ENCODE measurements at regions not wholly inside any gene's neighbourhood (a gene's known extent, or its start where the extent isn't known, plus 50 kb on each side); places are given as distances from the start of the nearest gene placed in this dataset.

DNA sequence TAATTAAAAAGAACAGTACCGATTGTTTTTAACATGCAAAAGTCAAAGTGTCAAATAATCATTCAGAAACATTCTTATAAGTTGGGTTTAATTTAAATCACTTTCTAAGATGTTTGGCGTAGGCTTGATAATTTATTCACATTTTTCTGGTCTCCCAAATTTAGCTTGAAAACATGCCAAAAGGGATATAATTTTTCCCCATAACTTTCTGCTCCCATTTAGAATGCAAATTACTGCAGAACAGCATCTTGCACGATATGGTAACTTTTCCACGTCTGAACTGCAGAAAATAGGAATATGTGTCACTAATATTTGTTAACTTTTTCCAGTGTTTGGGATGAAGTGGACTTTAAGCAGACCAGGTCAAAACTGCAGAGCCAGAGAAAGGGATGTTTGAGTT is 1592.4 kb upstream of the SEL1L start:
- TF ChIP-seq SIN3A (IDR thresholded peaks at IDR 0.05; ENCODE audit: borderline replicate concordance, insufficient read depth, low read length) (no peak), FOXP2 (optimal IDR thresholded peaks at IDR 0.05; ENCODE audit: borderline replicate concordance, extremely low read depth, extremely low read length, insufficient read depth) (no peak), POLR2AphosphoS5 (IDR thresholded peaks at IDR 0.05; ENCODE audit: low read depth, low read length) (no peak), TAF1 (IDR thresholded peaks at IDR 0.05; ENCODE audit: borderline replicate concordance, insufficient read depth, low read length) (no peak)
- TF ChIP-seq, protein P1, sequence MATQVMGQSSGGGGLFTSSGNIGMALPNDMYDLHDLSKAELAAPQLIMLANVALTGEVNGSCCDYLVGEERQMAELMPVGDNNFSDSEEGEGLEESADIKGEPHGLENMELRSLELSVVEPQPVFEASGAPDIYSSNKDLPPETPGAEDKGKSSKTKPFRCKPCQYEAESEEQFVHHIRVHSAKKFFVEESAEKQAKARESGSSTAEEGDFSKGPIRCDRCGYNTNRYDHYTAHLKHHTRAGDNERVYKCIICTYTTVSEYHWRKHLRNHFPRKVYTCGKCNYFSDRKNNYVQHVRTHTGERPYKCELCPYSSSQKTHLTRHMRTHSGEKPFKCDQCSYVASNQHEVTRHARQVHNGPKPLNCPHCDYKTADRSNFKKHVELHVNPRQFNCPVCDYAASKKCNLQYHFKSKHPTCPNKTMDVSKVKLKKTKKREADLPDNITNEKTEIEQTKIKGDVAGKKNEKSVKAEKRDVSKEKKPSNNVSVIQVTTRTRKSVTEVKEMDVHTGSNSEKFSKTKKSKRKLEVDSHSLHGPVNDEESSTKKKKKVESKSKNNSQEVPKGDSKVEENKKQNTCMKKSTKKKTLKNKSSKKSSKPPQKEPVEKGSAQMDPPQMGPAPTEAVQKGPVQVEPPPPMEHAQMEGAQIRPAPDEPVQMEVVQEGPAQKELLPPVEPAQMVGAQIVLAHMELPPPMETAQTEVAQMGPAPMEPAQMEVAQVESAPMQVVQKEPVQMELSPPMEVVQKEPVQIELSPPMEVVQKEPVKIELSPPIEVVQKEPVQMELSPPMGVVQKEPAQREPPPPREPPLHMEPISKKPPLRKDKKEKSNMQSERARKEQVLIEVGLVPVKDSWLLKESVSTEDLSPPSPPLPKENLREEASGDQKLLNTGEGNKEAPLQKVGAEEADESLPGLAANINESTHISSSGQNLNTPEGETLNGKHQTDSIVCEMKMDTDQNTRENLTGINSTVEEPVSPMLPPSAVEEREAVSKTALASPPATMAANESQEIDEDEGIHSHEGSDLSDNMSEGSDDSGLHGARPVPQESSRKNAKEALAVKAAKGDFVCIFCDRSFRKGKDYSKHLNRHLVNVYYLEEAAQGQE (IDR thresholded peaks at IDR 0.05; ENCODE audit: insufficient read depth in 1 of 2, low read depth in 2 of 2, low read length in 2 of 2): no peak

DNA sequence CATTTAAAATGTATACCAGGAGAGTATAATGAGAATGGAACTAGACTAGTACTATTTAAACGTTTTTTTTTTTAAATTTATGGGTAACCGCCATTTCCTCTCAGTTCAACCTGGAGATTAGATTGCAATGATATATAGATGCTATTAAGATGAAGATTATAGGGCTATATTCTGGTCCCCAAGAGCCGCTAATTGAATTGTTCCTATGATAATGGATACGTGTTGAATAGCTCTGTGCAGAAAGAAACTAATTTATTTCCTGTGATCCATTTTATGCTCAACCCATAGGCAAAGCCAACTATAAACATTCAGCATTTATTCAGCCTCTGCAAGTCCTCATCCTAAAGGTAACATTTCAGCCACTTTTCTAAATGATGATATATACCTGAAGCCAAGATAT is 1595.1 kb upstream of the SEL1L start:
- no peak for TF ChIP-seq TAF1 (IDR thresholded peaks at IDR 0.05; ENCODE audit: borderline replicate concordance, insufficient read depth, low read length)
- no peak for TF ChIP-seq POLR2AphosphoS5 (IDR thresholded peaks at IDR 0.05; ENCODE audit: low read depth, low read length)
- TF ChIP-seq SIN3A (IDR thresholded peaks at IDR 0.05; ENCODE audit: borderline replicate concordance, insufficient read depth, low read length): no peak
- TF ChIP-seq FOXP2 (optimal IDR thresholded peaks at IDR 0.05; ENCODE audit: borderline replicate concordance, extremely low read depth, extremely low read length, insufficient read depth): no peak
- TF ChIP-seq, protein P1 (IDR thresholded peaks at IDR 0.05; ENCODE audit: insufficient read depth in 1 of 2, low read depth in 2 of 2, low read length in 2 of 2): no peak

DNA sequence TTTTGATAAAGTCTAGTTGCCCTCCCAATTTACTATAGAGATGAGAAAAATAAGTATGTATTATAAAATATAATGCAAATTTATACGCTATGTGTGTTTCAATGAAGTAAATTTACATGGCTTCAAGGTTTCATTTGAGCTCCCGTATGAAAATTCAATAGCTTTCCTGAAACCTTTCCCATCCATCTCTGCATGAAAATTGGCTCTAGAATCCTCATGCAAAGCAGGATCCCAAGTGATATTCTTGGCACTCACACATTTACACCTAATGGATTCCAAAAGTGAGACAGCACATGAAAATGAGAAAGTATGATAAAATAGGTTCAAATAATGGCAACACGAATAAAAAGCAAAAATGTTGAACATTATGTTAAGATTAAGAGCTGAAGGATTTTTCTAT is 1595.8 kb upstream of the SEL1L start:
- TF ChIP-seq SIN3A (IDR thresholded peaks at IDR 0.05; ENCODE audit: borderline replicate concordance, insufficient read depth, low read length): no peak
- no peak for TF ChIP-seq FOXP2 (optimal IDR thresholded peaks at IDR 0.05; ENCODE audit: borderline replicate concordance, extremely low read depth, extremely low read length, insufficient read depth)
- no peak for TF ChIP-seq TAF1 (IDR thresholded peaks at IDR 0.05; ENCODE audit: borderline replicate concordance, insufficient read depth, low read length)
- no peak for TF ChIP-seq POLR2AphosphoS5 (IDR thresholded peaks at IDR 0.05; ENCODE audit: low read depth, low read length)
- TF ChIP-seq, protein P1 (IDR thresholded peaks at IDR 0.05; ENCODE audit: insufficient read depth in 1 of 2, low read depth in 2 of 2, low read length in 2 of 2): no peak

DNA sequence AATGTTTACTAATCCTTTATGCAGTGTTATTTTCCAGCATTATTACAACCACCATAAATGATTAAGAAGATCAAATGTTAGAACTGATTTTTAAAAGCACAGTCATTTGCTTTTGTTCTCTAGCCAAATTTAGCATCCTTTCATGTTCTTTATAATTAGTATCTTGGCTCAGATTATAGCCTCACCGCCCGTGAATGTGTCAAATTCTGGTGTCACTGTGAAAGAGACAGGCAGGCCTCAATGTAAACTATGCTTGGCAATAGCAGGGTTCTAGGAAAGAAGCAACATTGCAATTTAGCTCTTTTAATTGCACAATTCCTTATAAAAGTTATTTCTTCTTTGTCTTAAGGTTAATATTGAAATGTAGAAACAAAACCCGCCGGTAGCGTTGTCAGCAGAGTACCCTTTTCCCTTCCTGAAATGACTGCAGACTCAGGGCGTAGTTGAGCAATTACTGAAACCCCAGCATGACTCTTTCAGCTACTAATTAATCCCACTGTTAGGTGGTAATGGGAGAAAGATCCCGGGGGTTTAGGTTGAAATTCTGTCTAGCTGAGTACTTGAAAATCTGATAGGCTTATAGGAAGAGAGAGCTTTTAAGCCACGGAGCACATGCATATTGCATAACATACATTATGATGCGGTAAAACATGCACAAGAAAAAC is 1600.5 kb upstream of the SEL1L start:
- TF ChIP-seq FOXP2 (optimal IDR thresholded peaks at IDR 0.05; ENCODE audit: borderline replicate concordance, extremely low read depth, extremely low read length, insufficient read depth): no peak
- TF ChIP-seq, protein P1 (IDR thresholded peaks at IDR 0.05; ENCODE audit: insufficient read depth in 1 of 2, low read depth in 2 of 2, low read length in 2 of 2): no peak
- TF ChIP-seq TAF1 (IDR thresholded peaks at IDR 0.05; ENCODE audit: borderline replicate concordance, insufficient read depth, low read length): no peak
- TF ChIP-seq POLR2AphosphoS5 (IDR thresholded peaks at IDR 0.05; ENCODE audit: low read depth, low read length): no peak
- TF ChIP-seq SIN3A (IDR thresholded peaks at IDR 0.05; ENCODE audit: borderline replicate concordance, insufficient read depth, low read length): no peak
